Tibial nerve (tissue), 4 donors: ENCODE measurements at regions not wholly inside any gene's neighbourhood (a gene's known extent, or its start where the extent isn't known, plus 50 kb on each side); places are given as distances from the start of the nearest gene placed in this dataset.

ENCODE experiments used
- EP300 ChIP-seq, 2 donors: sonication (generic); formaldehyde crosslinking; IDR thresholded peaks; one replicate each; pipeline ENCODE4 v1.6.1; 2017; ENCODE audit warnings: antibody characterized with exemption in 2 of 2, mild to moderate bottlenecking in 1 of 2
- POLR2A ChIP-seq, 2 donors: fragments of 450-650 bp; IDR thresholded peaks; one replicate each; pipeline ENCODE4 v1.6.1; 2017; ENCODE audit warnings: antibody characterized with exemption in 2 of 2, mild to moderate bottlenecking in 2 of 2, moderate library complexity in 2 of 2
- TF ChIP-seq, protein P1 (sequence below), 5 experiments: fragments of 200-600 bp in 3 of 5; fragments of 450-650 bp in 2 of 5; sonication (generic) in 3 of 5; IDR thresholded peaks; one replicate each; pipeline ENCODE4 v1.5.1; 2016 to 2019; ENCODE audit warnings: antibody characterized with exemption in 5 of 5, mild to moderate bottlenecking in 3 of 5, moderate library complexity in 2 of 5

DNA sequence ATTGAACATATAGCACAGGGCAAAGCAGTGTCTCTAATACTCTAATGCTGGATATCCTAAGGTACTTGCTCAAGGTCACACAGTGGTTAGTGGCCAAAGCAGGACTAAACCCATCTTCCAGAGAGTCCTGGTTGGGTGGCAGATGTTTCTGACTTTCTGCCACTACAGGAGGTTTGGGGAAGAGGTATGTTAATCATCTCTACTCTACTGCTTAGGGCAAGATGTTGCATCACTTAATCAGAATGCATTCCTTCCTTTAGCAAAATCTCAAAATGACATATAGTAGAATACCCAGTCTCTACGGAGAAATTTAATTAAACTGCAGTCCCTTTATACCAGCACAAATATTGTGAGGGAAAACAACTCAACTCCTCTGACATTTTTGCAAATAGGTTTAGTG, 190.7 kb upstream of the FAM241A start:
- TF ChIP-seq, protein P1, sequence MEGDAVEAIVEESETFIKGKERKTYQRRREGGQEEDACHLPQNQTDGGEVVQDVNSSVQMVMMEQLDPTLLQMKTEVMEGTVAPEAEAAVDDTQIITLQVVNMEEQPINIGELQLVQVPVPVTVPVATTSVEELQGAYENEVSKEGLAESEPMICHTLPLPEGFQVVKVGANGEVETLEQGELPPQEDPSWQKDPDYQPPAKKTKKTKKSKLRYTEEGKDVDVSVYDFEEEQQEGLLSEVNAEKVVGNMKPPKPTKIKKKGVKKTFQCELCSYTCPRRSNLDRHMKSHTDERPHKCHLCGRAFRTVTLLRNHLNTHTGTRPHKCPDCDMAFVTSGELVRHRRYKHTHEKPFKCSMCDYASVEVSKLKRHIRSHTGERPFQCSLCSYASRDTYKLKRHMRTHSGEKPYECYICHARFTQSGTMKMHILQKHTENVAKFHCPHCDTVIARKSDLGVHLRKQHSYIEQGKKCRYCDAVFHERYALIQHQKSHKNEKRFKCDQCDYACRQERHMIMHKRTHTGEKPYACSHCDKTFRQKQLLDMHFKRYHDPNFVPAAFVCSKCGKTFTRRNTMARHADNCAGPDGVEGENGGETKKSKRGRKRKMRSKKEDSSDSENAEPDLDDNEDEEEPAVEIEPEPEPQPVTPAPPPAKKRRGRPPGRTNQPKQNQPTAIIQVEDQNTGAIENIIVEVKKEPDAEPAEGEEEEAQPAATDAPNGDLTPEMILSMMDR (IDR thresholded peaks at IDR 0.05), result no peak
- TF ChIP-seq POLR2A (IDR thresholded peaks at IDR 0.05) (no peak), EP300 (IDR thresholded peaks at IDR 0.05) (no peak)
